ENCODE measurements at regions not wholly inside any gene's neighbourhood (a gene's known extent, or its start where the extent isn't known, plus 50 kb on each side); places are given as distances from the start of the nearest gene placed in this dataset.

- Mint-ChIP-seq H3K9me3 (peaks cover 2% of the 10 kb centered on the region), H3K4me3 (no peak overlapping the region), H3K36me3 (ENCODE audit: low read depth) (no peaks in the 10 kb centered on the region), H3K27me3 (no peaks in the 10 kb centered on the region), H3K4me1 (no peaks in the 10 kb centered on the region), H3K27ac (no peak overlapping the region)
- DNase-seq, result no peak
- ChIA-PET POLR2A (no interaction called here), CTCF (no interaction called here)
Observed at GRCh38 chr3:104447681-104448080, 919.0 kb upstream of the ALCAM start.

- Mint-ChIP-seq H3K27me3 (no peaks in the 10 kb centered on the region), H3K27ac (no peak overlapping the region), H3K9me3 (no peaks in the 10 kb centered on the region), H3K4me1 (no peaks in the 10 kb centered on the region), H3K4me3 (no peak overlapping the region), H3K36me3 (ENCODE audit: low read depth) (no peaks in the 10 kb centered on the region)
- ChIA-PET CTCF (no interaction called here), POLR2A (no interaction called here)
- no peak for DNase-seq
Observed at GRCh38 chr3:104452697-104453096, 914.0 kb upstream of the ALCAM start.

GRCh38 chr3:104458657-104459056, 908.1 kb upstream of the ALCAM start:
- H3K27me3 Mint-ChIP-seq, result no peaks in the 10 kb centered on the region
- no peak for DNase-seq
- ChIA-PET POLR2A (no interaction called here), CTCF (no interaction called here)
- H3K4me1 Mint-ChIP-seq, result no peaks in the 10 kb centered on the region
- H3K4me3 Mint-ChIP-seq, result no peak overlapping the region
- no peaks in the 10 kb centered on the region for H3K36me3 Mint-ChIP-seq (ENCODE audit: low read depth)
- H3K27ac Mint-ChIP-seq, result no peak overlapping the region
- H3K9me3 Mint-ChIP-seq, result no peaks in the 10 kb centered on the region

GRCh38 chr3:104460477-104461406, 906.0 kb upstream of the ALCAM start:
- ChIA-PET CTCF (interaction anchor here (0.6 kb wide), 1 partner anchor 748 kb away, joined by 3 read pairs; no protein-coding TSS in a partner anchor), POLR2A (no interaction called here)
- H3K9me3 Mint-ChIP-seq, result no peaks in the 10 kb centered on the region
- no peak overlapping the region for H3K4me3 Mint-ChIP-seq
- no peak for DNase-seq
- H3K4me1 Mint-ChIP-seq, result no peaks in the 10 kb centered on the region
- no peaks in the 10 kb centered on the region for H3K36me3 Mint-ChIP-seq (ENCODE audit: low read depth)
- H3K27me3 Mint-ChIP-seq, result no peaks in the 10 kb centered on the region
- no peak overlapping the region for H3K27ac Mint-ChIP-seq

- H3K27me3 Mint-ChIP-seq, result no peaks in the 10 kb centered on the region
- H3K27ac Mint-ChIP-seq, result no peak overlapping the region
- ChIA-PET POLR2A (no interaction called here), CTCF (interaction anchor here (0.6 kb wide), 1 partner anchor 748 kb away, joined by 3 read pairs; no protein-coding TSS in a partner anchor)
- H3K4me1 Mint-ChIP-seq, result no peaks in the 10 kb centered on the region
- H3K36me3 Mint-ChIP-seq (ENCODE audit: low read depth), result no peaks in the 10 kb centered on the region
- H3K4me3 Mint-ChIP-seq, result no peak overlapping the region
- H3K9me3 Mint-ChIP-seq, result no peaks in the 10 kb centered on the region
- no peak for DNase-seq
Observed at GRCh38 chr3:104461431-104461830, 905.3 kb upstream of the ALCAM start.

- no peaks in the 10 kb centered on the region for H3K4me1 Mint-ChIP-seq
- H3K27ac Mint-ChIP-seq, result no peak overlapping the region
- H3K4me3 Mint-ChIP-seq, result no peak overlapping the region
- H3K9me3 Mint-ChIP-seq, result peaks cover 6% of the 10 kb centered on the region
- DNase-seq, result no peak
- ChIA-PET CTCF (no interaction called here), POLR2A (no interaction called here)
- H3K36me3 Mint-ChIP-seq (ENCODE audit: low read depth), result no peaks in the 10 kb centered on the region
- H3K27me3 Mint-ChIP-seq, result no peaks in the 10 kb centered on the region
Observed at GRCh38 chr3:104472221-104472620, 894.5 kb upstream of the ALCAM start.

GRCh38 chr3:104474011-104474410, 892.7 kb upstream of the ALCAM start:
- POLR2A ChIA-PET, result no interaction called here
- DNase-seq, result no peak
- Mint-ChIP-seq H3K4me1 (no peaks in the 10 kb centered on the region), H3K27ac (no peak overlapping the region), H3K36me3 (ENCODE audit: low read depth) (no peaks in the 10 kb centered on the region), H3K9me3 (peaks cover 8% of the 10 kb centered on the region), H3K4me3 (no peak overlapping the region), H3K27me3 (no peaks in the 10 kb centered on the region)
- CTCF ChIA-PET, result no interaction called here

- Mint-ChIP-seq H3K9me3 (no peaks in the 10 kb centered on the region), H3K4me1 (no peaks in the 10 kb centered on the region), H3K27me3 (no peaks in the 10 kb centered on the region), H3K36me3 (ENCODE audit: low read depth) (no peaks in the 10 kb centered on the region), H3K4me3 (no peak overlapping the region), H3K27ac (no peak overlapping the region)
- no peak for DNase-seq
- ChIA-PET POLR2A (no interaction called here), CTCF (no interaction called here)
Observed at GRCh38 chr3:104503022-104503421, 863.7 kb upstream of the ALCAM start.

GRCh38 chr3:104510131-104510849, 856.4 kb upstream of the ALCAM start:
- no peak overlapping the region for H3K4me3 Mint-ChIP-seq

GRCh38 chr3:104514371-104514770, 852.3 kb upstream of the ALCAM start:
- H3K36me3 Mint-ChIP-seq (ENCODE audit: low read depth), result no peaks in the 10 kb centered on the region
- ChIA-PET CTCF (no interaction called here), POLR2A (no interaction called here)
- no peaks in the 10 kb centered on the region for H3K27me3 Mint-ChIP-seq
- H3K9me3 Mint-ChIP-seq, result no peaks in the 10 kb centered on the region
- H3K4me3 Mint-ChIP-seq, result no peak overlapping the region
- DNase-seq, result no peak
- H3K4me1 Mint-ChIP-seq, result no peaks in the 10 kb centered on the region
- H3K27ac Mint-ChIP-seq, result no peak overlapping the region

More at GRCh38 chr3:104510131-104510849, 856.4 kb upstream of the ALCAM start:
- H3K4me1 Mint-ChIP-seq, result no peaks in the 10 kb centered on the region
- no peaks in the 10 kb centered on the region for H3K36me3 Mint-ChIP-seq (ENCODE audit: low read depth)
- no peak for DNase-seq
- H3K9me3 Mint-ChIP-seq, result no peaks in the 10 kb centered on the region
- no peaks in the 10 kb centered on the region for H3K27me3 Mint-ChIP-seq
- CTCF ChIA-PET, result no interaction called here
- POLR2A ChIA-PET, result no interaction called here
- no peak overlapping the region for H3K27ac Mint-ChIP-seq

- no peaks in the 10 kb centered on the region for H3K9me3 Mint-ChIP-seq
- no peak for DNase-seq
- CTCF ChIA-PET, result no interaction called here
Observed at GRCh38 chr3:104514776-104515175, 851.9 kb upstream of the ALCAM start.

GRCh38 chr3:104519068-104519467, 847.6 kb upstream of the ALCAM start:
- no peak overlapping the region for H3K27ac Mint-ChIP-seq
- POLR2A ChIA-PET, result no interaction called here
- CTCF ChIA-PET, result no interaction called here
- H3K27me3 Mint-ChIP-seq, result peaks cover 2% of the 10 kb centered on the region
- H3K9me3 Mint-ChIP-seq, result no peaks in the 10 kb centered on the region
- no peak overlapping the region for H3K4me3 Mint-ChIP-seq
- H3K36me3 Mint-ChIP-seq (ENCODE audit: low read depth), result no peaks in the 10 kb centered on the region
- no peaks in the 10 kb centered on the region for H3K4me1 Mint-ChIP-seq
- no peak for DNase-seq

More at GRCh38 chr3:104514776-104515175, 851.9 kb upstream of the ALCAM start:
- no peak overlapping the region for H3K4me3 Mint-ChIP-seq
- no peaks in the 10 kb centered on the region for H3K27me3 Mint-ChIP-seq
- POLR2A ChIA-PET, result no interaction called here
- H3K36me3 Mint-ChIP-seq (ENCODE audit: low read depth), result no peaks in the 10 kb centered on the region
- H3K4me1 Mint-ChIP-seq, result no peaks in the 10 kb centered on the region
- H3K27ac Mint-ChIP-seq, result no peak overlapping the region

GRCh38 chr3:104519468-104520227, 847.1 kb upstream of the ALCAM start:
- Mint-ChIP-seq H3K27ac (no peak overlapping the region), H3K27me3 (peaks cover 2% of the 10 kb centered on the region), H3K9me3 (no peaks in the 10 kb centered on the region), H3K4me1 (no peaks in the 10 kb centered on the region), H3K4me3 (no peak overlapping the region), H3K36me3 (ENCODE audit: low read depth) (no peaks in the 10 kb centered on the region)
- no peak for DNase-seq
- ChIA-PET CTCF (no interaction called here), POLR2A (no interaction called here)

Data from activated CD4-positive, alpha-beta T cell treated with anti-CD3 and anti-CD28 coated beads, Interleukin-2, amount 10 ng/mL, durations not matched to agents 7 days and 5 days (primary cell).